Astrocyte (in vitro differentiated cells and primary cell): ENCODE measurements at regions not wholly inside any gene's neighbourhood (a gene's known extent, or its start where the extent isn't known, plus 50 kb on each side); places are given as distances from the start of the nearest gene placed in this dataset.

Experiments used
- DNase-seq: peaks from one replicate; pipeline ENCODE4 v3.0.0-alpha.2; 2010; ENCODE audit warnings: low read depth
- FAIRE-seq: peaks from 2 replicates; lab custom pipeline; 2011; peaks lifted over from hg19 to GRCh38; lab: Jason Lieb, UNC
- H2AFZ ChIP-seq: 2 replicates; pipeline ENCODE4 v1.6.0; 2012; ENCODE audit warnings: low read depth, low read length, inconsistent platforms
- H3K27ac ChIP-seq: 2 replicates; pipeline ENCODE4 v1.5.1; 2011; ENCODE audit warnings: low read depth, low read length, inconsistent platforms
- H3K27me3 ChIP-seq: 2 replicates; pipeline ENCODE4 v1.6.0; 2011; ENCODE audit warnings: low read length, inconsistent platforms; ENCODE audit not compliant: insufficient read depth
- H3K36me3 ChIP-seq: 2 replicates; pipeline ENCODE4 v1.5.1; 2011; ENCODE audit warnings: low read length, inconsistent platforms; ENCODE audit not compliant: insufficient read depth
- H3K4me1 ChIP-seq: 2 replicates; pipeline ENCODE4 v1.5.1; 2011; ENCODE audit warnings: low read length, inconsistent platforms; ENCODE audit not compliant: insufficient read depth
- H3K4me2 ChIP-seq: 2 replicates; pipeline ENCODE4 v1.6.0; 2012; ENCODE audit warnings: low read length, inconsistent platforms
- H3K4me3 ChIP-seq: 2 replicates; pipeline ENCODE4 v1.5.1; 2011; ENCODE audit warnings: low read depth, mild to moderate bottlenecking, low read length, inconsistent platforms; ENCODE audit not compliant: insufficient read depth
- H3K79me2 ChIP-seq: 2 replicates; pipeline ENCODE4 v1.6.0; 2012; ENCODE audit warnings: mild to moderate bottlenecking, low read length, inconsistent platforms; ENCODE audit not compliant: insufficient read depth
- H3K9ac ChIP-seq: 2 replicates; pipeline ENCODE4 v1.6.0; 2012; ENCODE audit warnings: mild to moderate bottlenecking, low read length, inconsistent platforms
- H3K9me3 ChIP-seq: 2 replicates; pipeline ENCODE4 v1.5.1; 2012; ENCODE audit warnings: low read depth, mild to moderate bottlenecking, low read length, inconsistent platforms; ENCODE audit not compliant: insufficient read depth
- H4K20me1 ChIP-seq: 2 replicates; pipeline ENCODE4 v1.6.0; 2012; ENCODE audit warnings: low read length, inconsistent platforms; ENCODE audit not compliant: insufficient read depth
- H3K27ac Mint-ChIP-seq: one replicate; pipeline ENCODE4 v1.8.0; 2021; ENCODE audit warnings: mild to moderate bottlenecking, mixed read lengths; ENCODE audit not compliant: unreplicated experiment
- H3K27me3 Mint-ChIP-seq: one replicate; pipeline ENCODE4 v1.8.0; 2021; ENCODE audit warnings: low read depth, mixed read lengths; ENCODE audit not compliant: unreplicated experiment
- H3K36me3 Mint-ChIP-seq: one replicate; pipeline ENCODE4 v1.8.0; 2021; ENCODE audit warnings: low read depth, mixed read lengths; ENCODE audit not compliant: unreplicated experiment
- H3K4me1 Mint-ChIP-seq: one replicate; pipeline ENCODE4 v1.8.0; 2021; ENCODE audit warnings: low read depth, mixed read lengths; ENCODE audit not compliant: unreplicated experiment
- H3K4me3 Mint-ChIP-seq: one replicate; pipeline ENCODE4 v1.8.0; 2021; ENCODE audit warnings: mild to moderate bottlenecking, moderate library complexity, mixed read lengths; ENCODE audit not compliant: unreplicated experiment
- H3K9me3 Mint-ChIP-seq: one replicate; pipeline ENCODE4 v1.8.0; 2021; ENCODE audit warnings: mild to moderate bottlenecking, mixed read lengths; ENCODE audit not compliant: unreplicated experiment
- EZH2 ChIP-seq: IDR thresholded peaks from 2 replicates; pipeline ENCODE4 v1.6.1; 2012; ENCODE audit warnings: mild to moderate bottlenecking, low read length, inconsistent platforms; ENCODE audit not compliant: insufficient read depth
- TF ChIP-seq, protein P1 (sequence below): IDR thresholded peaks from 2 replicates; pipeline ENCODE4 v1.5.1; 2011; ENCODE audit warnings: low read depth, mild to moderate bottlenecking, inconsistent platforms, low read length, moderate library complexity; ENCODE audit not compliant: insufficient read depth

DNA sequence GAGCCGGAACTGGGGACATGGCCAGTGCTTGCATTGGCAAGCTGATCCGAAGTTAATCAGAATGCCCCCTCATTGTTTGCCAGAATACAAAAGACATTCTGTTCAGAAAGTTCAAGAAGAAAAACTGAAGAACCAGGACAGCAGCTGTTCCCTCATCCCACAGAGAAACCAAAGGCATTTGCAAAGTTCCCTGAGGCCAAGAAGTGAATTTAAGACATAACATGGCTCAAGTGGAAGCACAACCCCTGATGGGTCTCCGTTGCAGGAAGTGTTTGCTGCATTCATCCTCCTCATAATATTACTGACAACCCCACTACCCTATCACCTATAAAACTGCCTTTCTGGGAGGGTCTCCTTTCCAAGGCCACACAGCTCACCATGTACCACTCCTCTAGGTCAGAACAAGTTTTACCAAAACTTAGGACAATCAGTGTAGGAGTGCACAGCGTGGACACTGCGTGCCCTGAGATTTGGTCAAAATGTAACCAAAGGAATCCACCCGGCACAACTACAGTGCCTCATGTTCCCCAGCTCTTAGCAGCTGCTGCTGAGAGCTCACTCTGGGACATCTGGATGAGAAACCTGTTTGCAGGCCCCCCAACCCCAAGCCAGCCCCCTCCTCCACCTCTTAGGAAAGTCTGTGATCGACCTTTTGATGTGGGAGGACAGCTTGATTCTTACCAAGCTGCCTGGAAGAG is 101.6 kb upstream of the AKIP1 start:
- H2AFZ ChIP-seq: no peak overlapping the region
- Mint-ChIP-seq H3K4me3 (peak overlapping the region; percentile 90), H3K36me3 (peaks cover 14% of the 10 kb centered on the region), H3K27ac (peak overlapping the region; percentile 95), H3K4me1 (peaks cover 55% of the 10 kb centered on the region), H3K9me3 (no peaks in the 10 kb centered on the region), H3K27me3 (no peaks in the 10 kb centered on the region)
- peak overlapping the region; percentile 90 for H3K9ac ChIP-seq
- H4K20me1 ChIP-seq: peaks cover 23% of the 10 kb centered on the region
- H3K27me3 ChIP-seq: no peaks in the 10 kb centered on the region
- peak overlapping the region; percentile 86 for H3K27ac ChIP-seq
- DNase-seq: no peak
- H3K4me2 ChIP-seq: peak overlapping the region; percentile 93
- FAIRE-seq: no peak
- H3K4me1 ChIP-seq: peaks cover 59% of the 10 kb centered on the region
- peak overlapping the region; percentile 73 for H3K4me3 ChIP-seq
- H3K9me3 ChIP-seq: no peaks in the 10 kb centered on the region
- H3K79me2 ChIP-seq: peaks cover 63% of the 10 kb centered on the region
- H3K36me3 ChIP-seq: no peaks in the 10 kb centered on the region
- TF ChIP-seq EZH2: no peak
- TF ChIP-seq, protein P1, sequence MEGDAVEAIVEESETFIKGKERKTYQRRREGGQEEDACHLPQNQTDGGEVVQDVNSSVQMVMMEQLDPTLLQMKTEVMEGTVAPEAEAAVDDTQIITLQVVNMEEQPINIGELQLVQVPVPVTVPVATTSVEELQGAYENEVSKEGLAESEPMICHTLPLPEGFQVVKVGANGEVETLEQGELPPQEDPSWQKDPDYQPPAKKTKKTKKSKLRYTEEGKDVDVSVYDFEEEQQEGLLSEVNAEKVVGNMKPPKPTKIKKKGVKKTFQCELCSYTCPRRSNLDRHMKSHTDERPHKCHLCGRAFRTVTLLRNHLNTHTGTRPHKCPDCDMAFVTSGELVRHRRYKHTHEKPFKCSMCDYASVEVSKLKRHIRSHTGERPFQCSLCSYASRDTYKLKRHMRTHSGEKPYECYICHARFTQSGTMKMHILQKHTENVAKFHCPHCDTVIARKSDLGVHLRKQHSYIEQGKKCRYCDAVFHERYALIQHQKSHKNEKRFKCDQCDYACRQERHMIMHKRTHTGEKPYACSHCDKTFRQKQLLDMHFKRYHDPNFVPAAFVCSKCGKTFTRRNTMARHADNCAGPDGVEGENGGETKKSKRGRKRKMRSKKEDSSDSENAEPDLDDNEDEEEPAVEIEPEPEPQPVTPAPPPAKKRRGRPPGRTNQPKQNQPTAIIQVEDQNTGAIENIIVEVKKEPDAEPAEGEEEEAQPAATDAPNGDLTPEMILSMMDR: no peak

DNA sequence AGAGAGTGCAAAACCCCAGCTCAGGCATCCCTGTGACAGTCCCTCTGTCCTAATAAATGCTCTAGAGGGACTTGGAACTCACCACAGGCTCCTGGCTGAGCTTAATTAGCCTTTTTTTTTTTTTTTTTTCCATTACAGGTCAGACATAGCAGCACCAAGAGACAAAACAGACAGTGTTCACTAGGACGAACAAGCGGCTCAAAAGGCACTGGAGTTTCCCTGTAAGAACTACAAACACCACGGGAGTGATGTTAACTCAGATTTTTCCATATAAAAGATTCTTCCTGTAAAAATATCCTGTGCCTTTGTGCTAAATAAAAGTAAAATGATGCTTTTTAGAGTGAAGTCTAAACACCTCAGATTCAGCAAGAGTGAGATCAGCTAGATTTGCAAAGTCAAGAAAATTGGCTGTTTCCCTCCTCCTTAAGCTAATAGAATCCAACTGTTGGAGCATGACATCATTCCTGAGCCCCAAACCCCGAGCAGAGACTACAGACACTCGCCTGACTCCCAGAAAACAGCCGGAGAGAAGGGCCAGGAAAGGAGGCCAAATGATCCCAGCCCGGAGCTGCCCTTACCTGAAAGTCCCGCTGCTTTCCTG is 101.0 kb upstream of the AKIP1 start:
- Histone ChIP-seq H2AFZ (peak overlapping the region; percentile 55), H3K4me2 (peak overlapping the region; percentile 93), H3K4me3 (peak overlapping the region; percentile 73), H3K4me1 (peaks cover 65% of the 10 kb centered on the region), H4K20me1 (peaks cover 19% of the 10 kb centered on the region), H3K9ac (peak overlapping the region; percentile 90), H3K9me3 (no peaks in the 10 kb centered on the region), H3K27ac (peak overlapping the region; percentile 86), H3K36me3 (no peaks in the 10 kb centered on the region), H3K27me3 (no peaks in the 10 kb centered on the region), H3K79me2 (peaks cover 57% of the 10 kb centered on the region)
- Mint-ChIP-seq H3K27ac (peak overlapping the region; percentile 95), H3K9me3 (no peaks in the 10 kb centered on the region), H3K4me1 (peaks cover 55% of the 10 kb centered on the region), H3K4me3 (peak overlapping the region; percentile 90), H3K27me3 (no peaks in the 10 kb centered on the region), H3K36me3 (peaks cover 14% of the 10 kb centered on the region)
- DNase-seq: no peak
- no peak for TF ChIP-seq EZH2
- TF ChIP-seq, protein P1: no peak
- no peak for FAIRE-seq
